Kidney (tissue), 13 donors: ENCODE measurements at regions not wholly inside any gene's neighbourhood (a gene's known extent, or its start where the extent isn't known, plus 50 kb on each side); places are given as distances from the start of the nearest gene placed in this dataset.
"Not testable (repeated sequence)": the region's sequence is repeated elsewhere in the genome, so short reads cannot be mapped to it uniquely, and the experiment has no call there.

Source experiments
- DNase-seq, 5 donors: peaks; one replicate each; pipeline ENCODE4 v3.0.0-alpha.2; 2013 to 2020
- FAIRE-seq: peaks from 2 replicates; lab custom pipeline; 2012; peaks lifted over from hg19 to GRCh38; lab: Jason Lieb, UNC
- H3K27ac ChIP-seq, 2 donors: one replicate each; pipeline ENCODE4 v1.7.0; 2013; ENCODE audit warnings: low read depth in 2 of 2, low read length in 2 of 2, inconsistent platforms in 1 of 2
- H3K27me3 ChIP-seq: one replicate; pipeline ENCODE4 v1.7.1; 2013; ENCODE audit warnings: low read length, inconsistent platforms; ENCODE audit not compliant: control insufficient read depth, insufficient read depth
- H3K36me3 ChIP-seq, 3 donors: one replicate each; pipeline versions ENCODE4 v1.7.0 to v1.7.1; 2013; ENCODE audit warnings: low read length in 3 of 3, control low read depth in 1 of 3, inconsistent platforms in 1 of 3; ENCODE audit not compliant: insufficient read depth in 3 of 3, control insufficient read depth in 2 of 3
- H3K4me1 ChIP-seq, 3 donors: one replicate each; pipeline versions ENCODE4 v1.7.0 to v1.7.1; 2013; ENCODE audit warnings: low read length in 3 of 3, inconsistent platforms in 1 of 3, low read depth in 1 of 3; ENCODE audit not compliant: control insufficient read depth in 2 of 3, insufficient read depth in 2 of 3
- H3K4me3 ChIP-seq, 3 donors: one replicate each; pipeline versions ENCODE4 v1.7.0 to v1.8.1; 2013; ENCODE audit warnings: low read length in 3 of 3, control low read depth in 1 of 3, inconsistent platforms in 1 of 3
- H3K9ac ChIP-seq, 3 donors: one replicate each; pipeline versions ENCODE4 v1.7.0 to v1.7.1; 2013; ENCODE audit warnings: low read length in 3 of 3, control low read depth in 1 of 3, inconsistent platforms in 1 of 3
- H3K9me3 ChIP-seq, 3 donors: one replicate each; pipeline versions ENCODE4 v1.7.0 to v1.7.1; 2013; ENCODE audit warnings: low read length in 3 of 3, control low read depth in 1 of 3, inconsistent platforms in 1 of 3; ENCODE audit not compliant: control insufficient read depth in 2 of 3, insufficient read depth in 1 of 3
- CTCF ChIP-seq: IDR thresholded peaks from 3 replicates; pipeline ENCODE4 v1.5.1; 2012; ENCODE audit warnings: mild to moderate bottlenecking, moderate library complexity, borderline replicate concordance; ENCODE audit not compliant: insufficient read depth; ENCODE audit errors: extremely low read depth
- intact Hi-C: fragments of 100-400 bp; cut with DNase I; formaldehyde crosslinking; loops from one replicate; pipeline ENCODE4 v1.11.1; 2022
- donor health status: control.
- donor health status: control.
- donor health status: control.
- donor health status: control.
- donor health status: control.
- donor health status: DM: yes; HTN: yes; CAD: no.
- donor health status: Normal renal cell carcinoma (clear cell type).

DNA sequence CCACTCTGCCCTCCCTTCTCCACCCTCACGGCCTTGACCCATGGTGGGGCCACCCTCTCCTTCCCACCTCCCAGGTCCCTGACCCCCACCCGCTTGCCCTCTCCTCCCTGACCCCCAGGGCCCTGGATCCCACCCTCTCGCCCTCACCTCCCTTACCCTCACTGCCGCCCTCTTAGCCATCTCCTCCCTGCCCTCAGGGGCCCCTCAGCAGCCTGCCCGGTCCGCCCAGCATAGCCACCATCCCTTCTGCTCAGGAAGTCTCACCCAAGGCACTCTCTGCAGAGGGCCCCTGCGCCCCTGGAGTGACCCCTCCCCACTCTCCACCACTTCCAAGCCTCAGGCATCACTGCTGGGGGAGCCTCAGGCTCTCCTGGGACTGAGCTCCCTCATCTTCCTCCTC is 66.3 kb downstream of the MRPL36 start:
- Histone ChIP-seq H3K27ac (no peak overlapping the region), H3K9me3 (no peaks in the 10 kb centered on the region), H3K4me1 (no peaks in the 10 kb centered on the region), H3K36me3 (no peaks in the 10 kb centered on the region), H3K27me3 (no peaks in the 10 kb centered on the region), H3K4me3 (no peak overlapping the region), H3K9ac (no peak overlapping the region)
- no peak for FAIRE-seq
- no peak for TF ChIP-seq CTCF
- intact Hi-C loops = no loop called here
- DNase-seq = peak in 1 of 5 donors; percentile 3

DNA sequence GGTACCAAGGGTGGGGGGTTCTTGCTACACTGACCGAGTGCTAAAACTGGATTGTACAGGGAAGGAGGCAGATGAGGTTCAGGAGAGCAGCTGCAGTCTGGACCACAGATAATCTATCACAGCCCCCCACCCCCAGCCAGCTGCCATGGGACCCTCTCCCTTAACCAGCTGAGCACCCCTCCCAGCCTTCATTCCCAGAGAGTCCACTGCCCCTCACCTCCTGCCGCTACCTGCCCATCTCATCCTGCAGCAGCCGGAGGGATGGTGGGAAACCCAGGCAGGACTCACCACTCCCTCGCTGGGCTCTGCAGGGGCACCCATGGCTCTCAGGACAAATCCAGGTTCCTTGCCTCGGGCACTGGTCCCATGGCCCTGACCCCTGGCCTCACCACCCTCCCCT is 66.7 kb downstream of the MRPL36 start:
- no peaks in the 10 kb centered on the region for H3K9me3 ChIP-seq
- no peaks in the 10 kb centered on the region for H3K27me3 ChIP-seq
- FAIRE-seq = no peak
- no peaks in the 10 kb centered on the region for H3K36me3 ChIP-seq
- DNase-seq = peak in 1 of 5 donors; percentile 1
- TF ChIP-seq CTCF = no peak
- H3K27ac ChIP-seq = no peak overlapping the region
- H3K9ac ChIP-seq = no peak overlapping the region
- H3K4me1 ChIP-seq = no peaks in the 10 kb centered on the region
- intact Hi-C loops = no loop called here
- H3K4me3 ChIP-seq = no peak overlapping the region

- no peak overlapping the region for H3K4me3 ChIP-seq
- no peak for TF ChIP-seq CTCF
- H3K27me3 ChIP-seq = no peaks in the 10 kb centered on the region
- intact Hi-C loops = no loop called here
- H3K9ac ChIP-seq = no peak overlapping the region
- DNase-seq (peak in 1 of 5 donors; percentile 5), FAIRE-seq (no peak)
- H3K9me3 ChIP-seq = no peaks in the 10 kb centered on the region
- no peaks in the 10 kb centered on the region for H3K36me3 ChIP-seq
- no peak overlapping the region for H3K27ac ChIP-seq
- no peaks in the 10 kb centered on the region for H3K4me1 ChIP-seq
Observed at GRCh38 chr5:1732238-1732941, 67.2 kb downstream of the MRPL36 start.

DNA sequence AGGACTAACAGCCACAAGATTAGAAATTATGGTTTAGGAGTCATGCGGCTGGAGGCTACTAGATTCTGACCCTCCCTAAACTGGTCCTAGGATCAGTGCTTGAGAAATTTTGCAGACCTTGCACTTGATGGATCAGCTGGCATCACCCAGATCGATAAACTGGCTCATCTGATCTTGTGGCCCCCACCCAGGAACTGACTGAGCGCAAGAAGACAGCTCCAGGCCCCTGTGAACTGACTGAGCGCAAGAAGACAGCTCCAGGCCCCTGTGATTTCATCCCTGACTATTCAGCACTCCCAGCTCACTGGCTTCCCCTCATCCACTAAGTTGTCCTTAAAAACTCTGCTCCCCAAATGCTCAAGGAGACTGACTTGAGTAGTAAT is 67.8 kb downstream of the MRPL36 start:
- H3K9ac ChIP-seq, intact Hi-C loops, H3K9me3 ChIP-seq, H3K4me3 ChIP-seq, DNase-seq, H3K4me1 ChIP-seq, H3K36me3 ChIP-seq, H3K27me3 ChIP-seq, FAIRE-seq, H3K27ac ChIP-seq: not testable (repeated sequence)
